ENCODE measurements at regions not wholly inside any gene's neighbourhood (a gene's known extent, or its start where the extent isn't known, plus 50 kb on each side); places are given as distances from the start of the nearest gene placed in this dataset.
A peak's percentile ranks its signal among the peaks of the same experiment; 100 is the strongest.
"Not testable (repeated sequence)": the region's sequence is repeated elsewhere in the genome, so short reads cannot be mapped to it uniquely, and the experiment has no call there.

GRCh38 chr2:105489168-105489878, 90.5 kb upstream of the FHL2 start:
- no peaks in the 10 kb centered on the region for H3K36me3 Mint-ChIP-seq (ENCODE audit: low read depth)
- H3K4me3 Mint-ChIP-seq: no peak overlapping the region
- DNase-seq: no peak
- no peaks in the 10 kb centered on the region for H3K4me1 Mint-ChIP-seq
- H3K27ac Mint-ChIP-seq: no peak overlapping the region
- H3K27me3 Mint-ChIP-seq: peaks cover 11% of the 10 kb centered on the region
- H3K9me3 Mint-ChIP-seq: peaks cover 17% of the 10 kb centered on the region
- no peak for ATAC-seq

DNA sequence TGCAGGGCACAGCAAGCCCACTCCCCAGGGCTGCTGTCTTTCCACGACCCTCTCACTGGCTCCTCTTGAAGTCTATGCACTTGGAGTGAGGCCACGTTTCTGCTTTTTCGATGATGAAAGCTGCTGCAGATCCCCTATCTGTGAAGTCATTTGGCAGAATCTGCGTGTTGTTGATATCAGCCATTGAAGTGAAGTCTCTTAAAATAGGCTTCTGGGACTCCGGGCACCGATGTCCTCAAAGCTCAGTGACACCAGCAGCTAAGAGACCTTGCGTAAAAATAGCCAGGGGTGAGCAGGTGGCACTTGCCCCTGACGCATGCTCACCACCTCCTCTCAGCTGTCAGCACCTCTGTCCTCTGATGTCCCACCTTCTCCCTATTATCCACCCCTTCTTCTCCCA, 89.4 kb upstream of the FHL2 start:
- Mint-ChIP-seq H3K36me3 (ENCODE audit: low read depth) (no peaks in the 10 kb centered on the region), H3K27me3 (peaks cover 4% of the 10 kb centered on the region), H3K4me1 (no peaks in the 10 kb centered on the region), H3K27ac (no peak overlapping the region), H3K4me3 (no peak overlapping the region), H3K9me3 (peaks cover 12% of the 10 kb centered on the region)
- DNase-seq (no peak), ATAC-seq (no peak)

GRCh38 chr2:105487142-105488069, 88.6 kb upstream of the FHL2 start:
- no peak for DNase-seq
- H3K4me1 Mint-ChIP-seq: no peaks in the 10 kb centered on the region

GRCh38 chr2:105486762-105487141, 87.9 kb upstream of the FHL2 start:
- Mint-ChIP-seq H3K27me3 (no peaks in the 10 kb centered on the region), H3K27ac (no peak overlapping the region), H3K36me3 (ENCODE audit: low read depth) (no peaks in the 10 kb centered on the region), H3K4me1 (no peaks in the 10 kb centered on the region), H3K9me3 (no peaks in the 10 kb centered on the region), H3K4me3 (no peak overlapping the region)
- DNase-seq (no peak), ATAC-seq (no peak)

More at GRCh38 chr2:105487142-105488069, 88.6 kb upstream of the FHL2 start:
- Mint-ChIP-seq H3K36me3 (ENCODE audit: low read depth) (no peaks in the 10 kb centered on the region), H3K9me3 (peaks cover 3% of the 10 kb centered on the region), H3K27ac (no peak overlapping the region), H3K27me3 (no peaks in the 10 kb centered on the region), H3K4me3 (no peak overlapping the region)
- no peak for ATAC-seq

- H3K9me3 Mint-ChIP-seq: no peaks in the 10 kb centered on the region
- no peak overlapping the region for H3K27ac Mint-ChIP-seq
- DNase-seq (no peak), ATAC-seq (no peak)
- no peaks in the 10 kb centered on the region for H3K4me1 Mint-ChIP-seq
- peaks cover 4% of the 10 kb centered on the region for H3K27me3 Mint-ChIP-seq
- H3K36me3 Mint-ChIP-seq (ENCODE audit: low read depth): no peaks in the 10 kb centered on the region
- no peak overlapping the region for H3K4me3 Mint-ChIP-seq
Observed at GRCh38 chr2:105478670-105479069, 79.8 kb upstream of the FHL2 start.

DNA sequence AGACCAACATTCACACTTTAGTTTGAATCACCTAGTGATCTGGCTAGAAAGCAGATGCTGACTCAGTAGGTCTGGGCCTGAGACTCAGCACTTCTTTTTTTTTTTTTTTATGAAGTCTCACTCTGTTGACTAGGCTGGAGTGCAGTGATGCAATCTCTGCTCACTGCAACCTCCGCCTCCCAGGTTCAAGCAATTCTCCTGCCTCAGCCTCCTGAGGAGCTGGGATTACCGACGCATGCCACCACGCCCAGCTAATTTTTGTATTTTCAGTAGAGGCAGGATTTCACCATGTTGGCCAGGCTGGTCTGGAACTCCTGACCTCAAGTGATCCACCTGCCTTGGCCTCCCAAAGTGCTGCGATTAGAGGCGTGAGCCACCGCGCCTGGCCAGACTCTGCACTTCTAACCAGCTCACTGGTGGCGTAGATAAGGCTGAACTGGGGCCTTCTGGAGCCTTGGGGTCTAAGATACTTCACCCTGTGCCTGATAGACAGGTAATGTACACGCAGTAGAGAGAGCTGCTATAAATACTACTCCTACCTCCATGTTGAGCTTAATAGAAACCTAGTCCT, 78.3 kb upstream of the FHL2 start:
- not testable (repeated sequence) for H3K36me3 Mint-ChIP-seq (ENCODE audit: low read depth); ATAC-seq; H3K4me1 Mint-ChIP-seq; H3K9me3 Mint-ChIP-seq; H3K4me3 Mint-ChIP-seq; H3K27ac Mint-ChIP-seq; DNase-seq; H3K27me3 Mint-ChIP-seq

DNA sequence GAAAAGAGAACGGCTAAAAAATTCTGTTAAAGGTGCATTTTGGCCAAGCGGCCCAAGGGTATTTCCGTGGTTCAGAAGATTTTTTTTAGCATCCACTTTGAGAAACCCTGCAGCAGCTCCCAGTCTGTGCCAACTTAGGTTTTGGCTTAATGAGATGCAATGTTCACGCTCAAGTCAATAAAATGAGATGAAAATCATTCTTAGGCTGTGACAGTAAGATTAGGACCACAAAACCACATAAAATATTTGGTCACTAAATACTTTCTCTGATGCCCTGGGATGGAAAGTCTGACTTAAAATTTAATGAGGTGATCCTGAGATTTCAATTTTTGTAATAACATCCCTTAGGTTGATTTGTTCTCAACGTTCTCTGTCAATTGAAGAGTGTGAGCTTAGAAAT, 74.2 kb upstream of the FHL2 start:
- Mint-ChIP-seq H3K4me1 (peaks cover 6% of the 10 kb centered on the region), H3K4me3 (no peak overlapping the region), H3K9me3 (no peaks in the 10 kb centered on the region), H3K27me3 (no peaks in the 10 kb centered on the region), H3K36me3 (ENCODE audit: low read depth) (no peaks in the 10 kb centered on the region), H3K27ac (no peak overlapping the region)
- DNase-seq: no peak
- no peak for ATAC-seq

GRCh38 chr2:105470979-105471378, 72.1 kb upstream of the FHL2 start:
- H3K4me1 Mint-ChIP-seq: peaks cover 14% of the 10 kb centered on the region
- ATAC-seq: no peak
- no peaks in the 10 kb centered on the region for H3K9me3 Mint-ChIP-seq
- no peaks in the 10 kb centered on the region for H3K36me3 Mint-ChIP-seq (ENCODE audit: low read depth)
- H3K4me3 Mint-ChIP-seq: no peak overlapping the region
- H3K27me3 Mint-ChIP-seq: no peaks in the 10 kb centered on the region
- H3K27ac Mint-ChIP-seq: no peak overlapping the region
- no peak for DNase-seq

DNA sequence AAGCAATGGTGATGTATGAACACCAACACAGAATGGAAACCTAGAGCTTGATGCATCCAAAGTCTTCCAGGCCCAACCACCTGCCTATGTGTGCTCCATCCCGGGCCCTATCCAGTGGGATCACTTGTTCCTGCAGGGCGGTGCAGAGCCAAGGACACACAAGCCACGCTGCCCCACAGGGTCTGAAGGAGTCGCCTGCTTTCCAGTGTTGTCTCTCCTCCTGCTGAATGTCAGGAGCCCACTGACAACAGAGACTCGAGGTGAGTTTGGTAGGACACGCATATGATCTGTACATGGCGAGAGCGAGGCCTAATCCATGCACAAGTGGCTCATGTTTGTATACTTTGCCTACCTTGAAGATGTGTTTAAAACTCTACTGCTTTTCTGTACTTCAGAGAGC, 70.9 kb upstream of the FHL2 start:
- no peak overlapping the region for H3K27ac Mint-ChIP-seq
- ATAC-seq (no peak), DNase-seq (no peak)
- H3K27me3 Mint-ChIP-seq: no peaks in the 10 kb centered on the region
- peaks cover 14% of the 10 kb centered on the region for H3K4me1 Mint-ChIP-seq
- no peaks in the 10 kb centered on the region for H3K36me3 Mint-ChIP-seq (ENCODE audit: low read depth)
- no peaks in the 10 kb centered on the region for H3K9me3 Mint-ChIP-seq
- H3K4me3 Mint-ChIP-seq: no peak overlapping the region

- ATAC-seq: peak; percentile 35
- H3K36me3 Mint-ChIP-seq (ENCODE audit: low read depth): no peaks in the 10 kb centered on the region
- no peaks in the 10 kb centered on the region for H3K9me3 Mint-ChIP-seq
- H3K27ac Mint-ChIP-seq: peak overlapping the region; percentile 12
- no peak for DNase-seq
- H3K27me3 Mint-ChIP-seq: no peaks in the 10 kb centered on the region
- peaks cover 14% of the 10 kb centered on the region for H3K4me1 Mint-ChIP-seq
- no peak overlapping the region for H3K4me3 Mint-ChIP-seq
Observed at GRCh38 chr2:105468582-105469042, 69.8 kb upstream of the FHL2 start.

DNA sequence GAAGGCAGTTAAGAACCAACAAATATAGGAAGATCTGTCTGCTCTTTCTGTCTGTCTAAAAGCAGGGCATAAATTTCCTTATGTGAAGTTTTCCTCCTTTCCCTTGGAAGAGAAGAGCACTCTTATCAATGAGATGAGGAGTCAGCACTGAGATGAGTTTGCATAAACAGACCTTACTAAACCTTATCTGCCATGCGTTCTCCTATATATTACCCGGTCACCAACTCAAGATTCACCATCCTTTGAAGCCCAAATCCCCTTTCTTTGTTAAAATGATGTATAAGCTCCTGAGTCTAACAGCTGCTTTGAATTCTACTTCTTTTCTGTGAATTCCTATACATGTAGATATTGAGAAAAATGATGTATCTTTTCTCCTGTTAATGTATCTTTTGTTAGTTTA, 65.5 kb upstream of the FHL2 start:
- ATAC-seq (no peak), DNase-seq (no peak)
- Mint-ChIP-seq H3K4me3 (no peak overlapping the region), H3K9me3 (no peaks in the 10 kb centered on the region), H3K27ac (no peak overlapping the region), H3K4me1 (peaks cover 14% of the 10 kb centered on the region), H3K36me3 (ENCODE audit: low read depth) (no peaks in the 10 kb centered on the region), H3K27me3 (no peaks in the 10 kb centered on the region)

DNA sequence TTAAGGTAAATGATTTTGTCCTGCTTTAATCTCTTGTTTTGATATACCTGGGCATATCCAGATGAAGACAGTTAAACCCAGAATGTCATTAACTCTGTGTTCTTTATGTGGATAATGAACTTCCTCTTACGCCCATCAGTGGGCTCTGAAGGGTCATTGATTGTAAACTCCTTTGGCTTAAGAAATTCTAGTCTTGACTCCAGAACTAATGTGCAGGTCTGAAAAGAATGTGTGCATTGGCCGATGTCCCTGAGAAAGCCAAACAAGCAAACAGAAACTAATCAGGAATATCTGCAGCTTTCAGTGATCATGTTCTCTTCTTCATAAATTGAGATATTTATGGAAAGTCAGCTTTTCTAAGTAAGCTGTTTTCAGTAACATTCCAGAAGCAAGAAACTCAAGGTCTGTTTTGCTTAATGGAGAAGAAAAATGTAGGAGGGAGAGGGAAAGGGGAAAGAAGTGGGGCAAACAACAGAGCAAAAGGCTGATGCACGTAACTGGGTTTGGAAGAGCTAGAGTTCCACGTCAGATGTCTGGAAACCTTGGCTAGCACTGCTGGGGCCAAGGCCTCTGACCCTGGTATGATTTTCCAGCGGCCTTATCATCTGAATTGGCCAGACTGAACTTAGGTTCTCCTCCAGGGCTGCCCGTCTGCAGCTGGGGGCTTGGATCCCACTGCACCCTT, 61.3 kb upstream of the FHL2 start:
- H3K9me3 Mint-ChIP-seq: no peaks in the 10 kb centered on the region
- no peak overlapping the region for H3K4me3 Mint-ChIP-seq
- no peak for ATAC-seq
- H3K27ac Mint-ChIP-seq: no peak overlapping the region
- no peak for DNase-seq
- no peaks in the 10 kb centered on the region for H3K4me1 Mint-ChIP-seq
- peaks cover 2% of the 10 kb centered on the region for H3K27me3 Mint-ChIP-seq
- no peaks in the 10 kb centered on the region for H3K36me3 Mint-ChIP-seq (ENCODE audit: low read depth)

DNA sequence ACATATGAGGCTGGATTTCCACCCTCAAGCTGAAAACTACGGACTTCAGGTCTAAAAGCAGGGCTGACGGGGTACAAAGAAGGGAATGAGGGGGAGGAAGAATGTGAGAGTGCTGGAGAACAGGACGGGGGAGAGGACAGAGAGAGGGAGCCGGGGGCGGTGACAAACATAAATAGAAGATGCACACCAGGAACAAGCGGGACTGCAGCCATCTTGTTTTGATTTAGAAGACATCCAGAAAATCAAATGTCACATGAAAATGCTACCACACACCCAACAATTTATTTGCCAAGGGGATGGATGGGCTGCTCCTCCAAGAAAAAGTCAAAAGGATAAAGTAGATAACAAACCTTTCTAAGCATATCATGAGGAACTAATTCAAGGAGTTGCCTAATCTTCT, 59.2 kb upstream of the FHL2 start:
- H3K36me3 Mint-ChIP-seq (ENCODE audit: low read depth): no peaks in the 10 kb centered on the region
- peaks cover 4% of the 10 kb centered on the region for H3K4me1 Mint-ChIP-seq
- ATAC-seq (no peak), DNase-seq (no peak)
- H3K27me3 Mint-ChIP-seq: peaks cover 2% of the 10 kb centered on the region
- H3K4me3 Mint-ChIP-seq: no peak overlapping the region
- H3K27ac Mint-ChIP-seq: no peak overlapping the region
- no peaks in the 10 kb centered on the region for H3K9me3 Mint-ChIP-seq

DNA sequence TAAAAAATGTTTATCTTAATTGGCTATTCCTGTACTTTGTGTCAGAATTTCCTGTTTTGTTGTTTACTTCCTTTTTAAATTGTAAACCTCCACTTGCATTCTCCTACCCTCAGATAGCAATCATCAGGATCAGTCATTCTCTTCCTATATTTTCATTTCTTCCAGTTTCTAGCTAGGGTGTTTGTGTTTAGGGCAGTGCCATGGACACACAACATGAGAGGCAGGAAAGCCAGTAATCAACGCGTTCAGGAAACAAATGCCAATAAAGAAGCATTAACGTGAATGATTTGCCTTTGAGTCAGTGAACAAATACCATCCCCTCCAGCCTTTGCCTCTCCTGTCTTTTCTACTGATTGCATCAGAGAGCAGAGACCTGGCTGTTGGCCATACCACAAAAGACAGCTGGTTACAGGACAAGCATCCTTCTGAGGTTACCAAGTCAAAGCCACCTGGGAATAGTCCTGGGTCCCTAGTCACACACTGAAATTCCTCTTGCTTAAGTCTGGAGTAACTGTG, 56.7 kb upstream of the FHL2 start:
- peaks cover 4% of the 10 kb centered on the region for H3K27me3 Mint-ChIP-seq
- no peaks in the 10 kb centered on the region for H3K9me3 Mint-ChIP-seq
- H3K4me3 Mint-ChIP-seq: no peak overlapping the region
- no peak overlapping the region for H3K27ac Mint-ChIP-seq
- DNase-seq (no peak), ATAC-seq (no peak)
- no peaks in the 10 kb centered on the region for H3K36me3 Mint-ChIP-seq (ENCODE audit: low read depth)
- peaks cover 4% of the 10 kb centered on the region for H3K4me1 Mint-ChIP-seq
